Osteocyte (in vitro differentiated cells): ENCODE measurements at regions not wholly inside any gene's neighbourhood (a gene's known extent, or its start where the extent isn't known, plus 50 kb on each side); places are given as distances from the start of the nearest gene placed in this dataset.
A peak's percentile ranks its signal among the peaks of the same experiment; 100 is the strongest.

Experiments used
- DNase-seq: peaks from one replicate; pipeline ENCODE4 v3.0.0; 2021; ENCODE audit warnings: mixed read lengths; ENCODE audit not compliant: unreplicated experiment; ENCODE audit errors: extremely low spot score
- H3K27ac Mint-ChIP-seq: one replicate; pipeline ENCODE4 v1.8.0; 2021; ENCODE audit warnings: mild to moderate bottlenecking, mixed read lengths; ENCODE audit not compliant: unreplicated experiment
- H3K27me3 Mint-ChIP-seq: one replicate; pipeline ENCODE4 v1.8.0; 2021; ENCODE audit warnings: mixed read lengths; ENCODE audit not compliant: unreplicated experiment
- H3K36me3 Mint-ChIP-seq: one replicate; pipeline ENCODE4 v1.8.0; 2021; ENCODE audit warnings: mixed read lengths; ENCODE audit not compliant: unreplicated experiment
- H3K4me1 Mint-ChIP-seq: one replicate; pipeline ENCODE4 v1.8.0; 2021; ENCODE audit warnings: mixed read lengths; ENCODE audit not compliant: unreplicated experiment
- H3K4me3 Mint-ChIP-seq: one replicate; pipeline ENCODE4 v1.8.0; 2021; ENCODE audit warnings: mild to moderate bottlenecking, moderate library complexity, mixed read lengths; ENCODE audit not compliant: unreplicated experiment
- H3K9me3 Mint-ChIP-seq: one replicate; pipeline ENCODE4 v1.8.0; 2021; ENCODE audit warnings: mixed read lengths; ENCODE audit not compliant: unreplicated experiment
- CTCF ChIP-seq: fragments of 200-600 bp; sonication (generic); IDR thresholded peaks from 2 replicates; pipeline ENCODE4 v1.5.0; 2021; ENCODE audit warnings: antibody characterized with exemption, mild to moderate bottlenecking, moderate library complexity

GRCh38 chr6:156387472-156387871 lies 389.7 kb upstream of the ARID1B start:
- H3K4me3 Mint-ChIP-seq = no peak overlapping the region
- TF ChIP-seq CTCF = no peak
- peaks cover 12% of the 10 kb centered on the region for H3K27me3 Mint-ChIP-seq
- H3K36me3 Mint-ChIP-seq = no peaks in the 10 kb centered on the region
- no peak for DNase-seq
- no peaks in the 10 kb centered on the region for H3K4me1 Mint-ChIP-seq
- H3K9me3 Mint-ChIP-seq = peaks cover 5% of the 10 kb centered on the region
- H3K27ac Mint-ChIP-seq = no peak overlapping the region

GRCh38 chr6:156383059-156383458 lies 394.1 kb upstream of the ARID1B start:
- H3K36me3 Mint-ChIP-seq = no peaks in the 10 kb centered on the region

GRCh38 chr6:156379392-156380289 lies 397.5 kb upstream of the ARID1B start:
- peaks cover 4% of the 10 kb centered on the region for H3K27me3 Mint-ChIP-seq
- no peaks in the 10 kb centered on the region for H3K9me3 Mint-ChIP-seq
- no peak for TF ChIP-seq CTCF
- no peaks in the 10 kb centered on the region for H3K36me3 Mint-ChIP-seq
- H3K4me3 Mint-ChIP-seq = no peak overlapping the region
- peak overlapping the region; percentile 1 for H3K27ac Mint-ChIP-seq
- peaks cover 18% of the 10 kb centered on the region for H3K4me1 Mint-ChIP-seq
- no peak for DNase-seq

More at GRCh38 chr6:156383059-156383458, 394.1 kb upstream of the ARID1B start:
- Mint-ChIP-seq H3K9me3 (peaks cover 5% of the 10 kb centered on the region), H3K27me3 (peaks cover 10% of the 10 kb centered on the region), H3K4me3 (no peak overlapping the region), H3K27ac (no peak overlapping the region), H3K4me1 (peaks cover 17% of the 10 kb centered on the region)
- no peak for TF ChIP-seq CTCF
- DNase-seq = no peak

- no peaks in the 10 kb centered on the region for H3K27me3 Mint-ChIP-seq
- no peak overlapping the region for H3K4me3 Mint-ChIP-seq
These were observed 398.3 kb upstream of the ARID1B start for GRCh38 chr6:156378853-156379252.

More at GRCh38 chr6:156378853-156379252, 398.3 kb upstream of the ARID1B start:
- Mint-ChIP-seq H3K36me3 (no peaks in the 10 kb centered on the region), H3K27ac (no peak overlapping the region), H3K4me1 (peaks cover 18% of the 10 kb centered on the region), H3K9me3 (no peaks in the 10 kb centered on the region)
- DNase-seq = no peak
- no peak for TF ChIP-seq CTCF
